NCI-H128 (cell line): ENCODE measurements at regions not wholly inside any gene's neighbourhood (a gene's known extent, or its start where the extent isn't known, plus 50 kb on each side); places are given as distances from the start of the nearest gene placed in this dataset.
"Not testable (repeated sequence)": the region's sequence is repeated elsewhere in the genome, so short reads cannot be mapped to it uniquely, and the experiment has no call there.

Experiments used
- DNase-seq: peaks from one replicate; lab custom pipeline; 2025; ENCODE audit not compliant: unreplicated experiment; lab: John Stamatoyannopoulos, UW

GRCh38 chr22:49357661-49358440, 469.8 kb downstream of the BRD1 start:
- DNase-seq = no peak

GRCh38 chr22:49356428-49356827, 471.2 kb downstream of the BRD1 start:
- no peak for DNase-seq

DNA sequence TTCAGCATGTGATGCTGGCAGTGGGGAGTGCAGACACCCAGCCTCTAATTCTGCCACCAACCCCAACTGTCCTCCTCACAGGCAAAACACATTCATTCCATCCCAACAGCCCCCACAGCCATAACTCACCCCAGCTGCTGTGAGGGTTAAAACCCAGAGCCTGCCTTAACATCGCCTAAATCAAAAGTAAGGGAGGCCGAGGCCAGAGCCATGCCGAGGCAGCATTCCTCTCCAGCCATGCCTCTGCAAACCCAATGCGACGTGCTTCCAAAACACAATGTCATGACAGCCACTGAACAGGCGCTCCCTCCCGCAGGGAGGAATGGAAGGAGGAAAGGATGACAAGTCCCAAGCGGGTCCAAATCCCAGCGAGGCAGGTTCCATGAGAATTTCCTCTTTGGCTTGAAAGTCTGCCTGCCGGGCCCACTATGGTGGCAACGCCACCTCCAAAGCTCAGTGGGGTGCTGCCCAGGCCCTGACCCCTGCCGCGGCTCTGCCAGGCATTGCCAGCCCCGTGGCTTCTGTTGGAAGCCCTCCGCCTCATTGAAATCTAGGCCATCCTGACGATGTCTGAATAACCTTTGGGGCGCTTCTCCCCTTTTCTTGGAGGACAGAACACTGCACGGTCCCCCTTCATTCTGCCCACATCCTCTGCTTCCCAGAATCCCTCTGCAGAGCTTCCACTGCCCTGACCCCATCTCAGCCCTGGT, 472.3 kb downstream of the BRD1 start:
- no peak for DNase-seq

GRCh38 chr22:49354516-49355210, 473.0 kb downstream of the BRD1 start:
- DNase-seq = no peak

DNA sequence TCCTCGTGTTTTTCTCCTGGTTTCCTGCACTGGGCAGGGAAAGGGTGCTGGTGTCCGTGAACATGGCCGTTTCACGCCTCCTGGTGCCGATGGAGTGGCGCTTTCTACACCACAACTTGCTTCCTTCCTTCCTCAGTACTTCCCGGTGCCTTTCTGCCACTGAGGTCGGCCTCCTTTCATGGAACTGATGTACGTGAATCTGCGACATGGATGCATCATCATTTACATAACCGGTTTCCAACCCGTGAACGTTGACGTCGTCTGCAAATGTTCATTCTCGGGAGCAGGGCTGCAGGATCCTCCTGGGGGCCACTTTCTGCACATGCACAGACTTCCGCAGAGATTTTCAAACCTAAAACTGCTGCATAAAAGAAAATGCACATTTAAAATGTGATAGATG, 474.4 kb downstream of the BRD1 start:
- DNase-seq = no peak

GRCh38 chr22:49352361-49353169, 475.1 kb downstream of the BRD1 start:
- no peak for DNase-seq

- DNase-seq = no peak
These were observed 475.9 kb downstream of the BRD1 start for GRCh38 chr22:49351761-49352227.

DNA sequence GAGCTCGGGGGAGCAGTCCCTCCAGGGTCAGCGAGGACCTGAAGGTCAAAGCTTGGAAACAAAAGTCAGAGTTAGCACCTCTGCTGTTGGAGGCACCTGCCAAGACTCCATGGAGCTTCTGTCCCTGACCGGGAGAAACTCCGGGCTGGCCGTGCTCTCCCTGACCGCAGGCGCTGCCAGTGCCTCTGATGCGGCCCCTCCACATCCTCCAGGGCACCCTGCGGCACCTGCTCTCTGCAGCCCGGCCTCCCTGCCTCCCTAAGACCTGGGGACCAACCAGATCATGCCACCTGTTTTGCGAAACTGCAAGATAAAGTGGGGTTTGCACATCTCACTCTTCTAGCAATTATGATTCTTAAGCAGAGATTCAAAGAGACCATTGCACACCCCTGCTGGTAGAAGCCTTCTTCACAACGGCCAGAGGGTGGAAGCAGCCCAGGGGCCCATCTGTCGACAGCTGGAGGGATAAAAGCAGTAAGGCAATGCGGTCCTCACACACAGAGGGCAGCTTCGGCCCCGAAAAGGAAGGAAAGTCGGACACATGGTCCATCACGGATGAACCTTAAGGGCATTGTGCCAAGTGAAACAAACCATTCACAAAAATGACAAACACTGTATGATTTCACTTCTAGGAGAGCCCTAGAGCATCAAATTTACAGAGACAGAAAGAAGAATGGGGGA, 477.1 kb downstream of the BRD1 start:
- no peak for DNase-seq

DNA sequence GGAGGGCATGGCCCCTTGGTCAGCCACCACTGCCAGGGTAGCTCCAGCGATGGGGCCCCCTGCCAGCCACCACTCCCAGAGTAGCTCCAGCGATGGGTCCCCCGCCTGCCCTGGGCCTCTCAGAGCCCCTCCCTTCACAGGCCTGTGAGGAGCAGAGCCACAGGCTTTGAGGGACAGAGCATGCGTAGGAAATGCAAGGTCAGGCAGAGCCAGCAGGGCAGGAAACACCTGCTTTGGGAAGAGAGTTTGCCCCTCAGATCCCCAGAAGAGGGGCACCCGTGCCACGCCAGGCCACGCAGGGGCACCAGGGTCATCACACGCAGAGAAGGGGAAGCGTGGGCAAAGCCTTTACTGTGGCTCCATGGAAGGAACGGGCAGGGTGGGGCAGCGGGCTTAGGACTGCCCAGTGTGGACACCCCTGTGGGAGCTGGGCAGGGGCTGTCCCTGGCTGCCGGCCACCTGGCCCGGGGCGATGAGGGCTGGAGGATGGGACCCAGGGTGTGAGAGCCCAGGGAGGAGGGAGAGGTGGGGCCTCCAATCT, 477.8 kb downstream of the BRD1 start:
- DNase-seq = no peak

DNA sequence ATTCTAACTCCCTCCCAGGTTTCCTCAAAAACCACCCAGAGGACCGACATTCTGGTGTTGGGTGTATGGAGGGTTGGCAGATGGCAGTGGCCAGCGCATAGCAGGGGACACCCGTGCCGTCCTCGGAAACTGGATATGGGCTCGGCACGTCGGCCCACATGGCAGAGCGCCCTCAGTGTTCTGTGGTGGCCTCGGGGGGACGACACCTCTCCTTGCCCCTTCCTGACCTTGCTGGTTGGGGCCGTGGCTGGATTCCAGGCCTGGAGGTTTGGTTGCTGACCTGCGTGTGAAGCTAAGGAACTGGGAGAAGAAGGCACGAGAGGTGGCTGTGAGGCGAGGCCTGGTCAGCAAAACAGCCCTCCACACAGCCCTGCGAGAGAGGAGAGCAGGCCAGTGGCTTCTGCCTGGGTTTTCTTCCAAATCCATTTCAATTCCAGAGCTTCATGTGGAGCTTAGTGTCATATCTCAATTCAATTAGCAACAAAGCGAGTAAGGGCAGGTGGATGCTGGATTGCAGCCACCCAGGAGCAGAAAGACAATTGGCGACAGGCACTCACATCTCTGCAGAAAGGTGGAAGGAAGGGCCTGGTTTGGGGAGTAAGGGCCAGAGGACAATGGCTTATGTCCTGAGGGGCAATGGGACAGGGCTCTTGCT, 478.4 kb downstream of the BRD1 start:
- no peak for DNase-seq

GRCh38 chr22:49348631-49349030, 479.0 kb downstream of the BRD1 start:
- DNase-seq = no peak

DNA sequence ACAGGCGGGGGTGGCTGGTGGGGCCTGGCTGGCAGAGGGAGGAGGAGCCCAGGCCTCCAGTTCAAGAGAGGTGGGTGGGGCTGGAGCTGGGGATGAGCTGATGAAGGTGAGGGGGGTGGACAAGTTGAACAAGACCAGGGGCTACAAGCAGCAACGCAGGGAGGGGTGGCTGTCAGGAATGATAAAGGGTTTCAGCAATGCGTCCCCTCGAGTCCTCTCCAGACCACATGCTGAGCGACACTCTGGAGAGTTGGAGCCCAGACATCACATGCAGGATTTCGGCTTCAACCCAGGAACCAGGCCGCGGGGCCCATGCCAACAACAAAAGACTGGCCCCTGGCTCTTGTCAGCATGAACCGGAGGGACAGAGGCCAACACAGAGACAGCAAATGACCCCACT, 480.3 kb downstream of the BRD1 start:
- DNase-seq = no peak

GRCh38 chr22:49345896-49346295, 481.8 kb downstream of the BRD1 start:
- no peak for DNase-seq

GRCh38 chr22:49344656-49345055, 483.0 kb downstream of the BRD1 start:
- DNase-seq = no peak

DNA sequence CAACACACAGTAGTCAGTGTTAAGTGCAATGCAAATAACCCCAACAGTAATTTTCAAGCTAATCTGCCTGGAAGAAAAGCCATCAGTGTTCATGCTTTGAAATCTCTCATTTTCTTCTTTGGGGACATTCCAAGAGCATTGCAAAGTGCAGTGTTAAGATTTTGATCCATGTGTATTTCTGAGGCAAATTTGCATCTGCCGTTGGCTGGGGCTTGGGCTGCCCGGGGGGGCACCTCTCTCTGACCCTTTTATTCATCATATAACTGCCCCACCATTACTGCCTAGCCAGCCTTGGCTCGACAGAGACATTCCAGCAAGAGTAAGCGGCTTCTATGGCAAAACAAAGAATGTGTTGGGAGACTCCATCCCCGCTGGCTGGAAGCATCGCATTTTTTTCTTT, 483.5 kb downstream of the BRD1 start:
- no peak for DNase-seq

GRCh38 chr22:49340406-49340805, 487.3 kb downstream of the BRD1 start:
- no peak for DNase-seq

- DNase-seq = not testable (repeated sequence)
These were observed 491.2 kb downstream of the BRD1 start for GRCh38 chr22:49336483-49336882.

GRCh38 chr22:49334976-49335375, 492.7 kb downstream of the BRD1 start:
- no peak for DNase-seq

- no peak for DNase-seq
These were observed 493.3 kb downstream of the BRD1 start for GRCh38 chr22:49334449-49334789.

GRCh38 chr22:49333206-49333605, 494.5 kb downstream of the BRD1 start:
- DNase-seq = no peak
